ENCODE measurements at regions not wholly inside any gene's neighbourhood (a gene's known extent, or its start where the extent isn't known, plus 50 kb on each side); places are given as distances from the start of the nearest gene placed in this dataset.
"Not testable (repeated sequence)": the region's sequence is repeated elsewhere in the genome, so short reads cannot be mapped to it uniquely, and the experiment has no call there.

- no peak for DNase-seq
Measured at GRCh38 chrX:47776292-47777006, 60.3 kb upstream of the ZNF81 start.

- DNase-seq, result no peak
Measured at GRCh38 chrX:47772764-47773163, 63.9 kb upstream of the ZNF81 start.

GRCh38 chrX:47771473-47771872 is 65.2 kb upstream of the ZNF81 start:
- DNase-seq, result no peak

- not testable (repeated sequence) for DNase-seq
Measured at GRCh38 chrX:47762826-47763225, 73.9 kb upstream of the ZNF81 start.

- DNase-seq, result no peak
Measured at GRCh38 chrX:47752685-47753084, 84.0 kb upstream of the ZNF81 start.

- DNase-seq, result peak; percentile 1 to 6
Measured at GRCh38 chrX:47751670-47752069, 85.0 kb upstream of the ZNF81 start.

GRCh38 chrX:47749185-47749967 is 87.3 kb upstream of the ZNF81 start:
- DNase-seq, result no peak

GRCh38 chrX:47748576-47748975 is 88.1 kb upstream of the ZNF81 start:
- DNase-seq, result no peak

- no peak for DNase-seq
Measured at GRCh38 chrX:47746446-47746845, 87.5 kb upstream of the UXT start.

GRCh38 chrX:47745416-47745815 is 86.4 kb upstream of the UXT start:
- no peak for DNase-seq

GRCh38 chrX:47743504-47743903 is 84.5 kb upstream of the UXT start:
- no peak for DNase-seq

GRCh38 chrX:47738870-47739269 is 79.9 kb upstream of the UXT start:
- not testable (repeated sequence) for DNase-seq

- DNase-seq, result no peak
Measured at GRCh38 chrX:47723689-47724088, 64.7 kb upstream of the UXT start.

GRCh38 chrX:47723083-47723482 is 64.1 kb upstream of the UXT start:
- no peak for DNase-seq

- no peak for DNase-seq
Measured at GRCh38 chrX:47722260-47722659, 63.3 kb upstream of the UXT start.

- DNase-seq, result not testable (repeated sequence)
Measured at GRCh38 chrX:47715078-47715477, 56.1 kb upstream of the UXT start.

GRCh38 chrX:47712675-47713074 is 53.7 kb upstream of the UXT start:
- DNase-seq, result not testable (repeated sequence)

- DNase-seq, result no peak
Measured at GRCh38 chrX:47710252-47710651, 51.3 kb upstream of the UXT start.

All from activated CD4-positive, alpha-beta T cell treated with anti-CD3 and anti-CD28 coated beads for 4 hours (primary cell).